ENCODE measurements at regions not wholly inside any gene's neighbourhood (a gene's known extent, or its start where the extent isn't known, plus 50 kb on each side); places are given as distances from the start of the nearest gene placed in this dataset.

DNA sequence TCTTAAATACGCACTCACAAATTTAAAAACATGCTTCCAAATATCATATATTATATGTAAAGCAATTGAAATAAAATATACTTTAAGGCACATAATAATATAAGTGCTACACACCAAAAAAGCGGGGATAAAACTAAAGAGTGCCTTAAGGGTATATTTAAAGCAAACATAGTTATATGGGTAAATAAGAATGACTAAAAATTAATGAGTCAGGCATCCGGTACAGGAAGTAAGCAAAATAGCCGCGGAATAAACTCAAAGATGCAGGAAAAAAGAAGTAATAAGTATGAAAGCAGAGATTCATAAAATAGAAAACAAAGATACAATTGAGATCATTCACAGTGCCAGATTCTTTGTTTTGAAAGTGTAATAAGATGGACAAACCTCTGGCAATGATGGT lies 503.5 kb upstream of the SOX11 start:
- TF ChIP-seq, protein P1, sequence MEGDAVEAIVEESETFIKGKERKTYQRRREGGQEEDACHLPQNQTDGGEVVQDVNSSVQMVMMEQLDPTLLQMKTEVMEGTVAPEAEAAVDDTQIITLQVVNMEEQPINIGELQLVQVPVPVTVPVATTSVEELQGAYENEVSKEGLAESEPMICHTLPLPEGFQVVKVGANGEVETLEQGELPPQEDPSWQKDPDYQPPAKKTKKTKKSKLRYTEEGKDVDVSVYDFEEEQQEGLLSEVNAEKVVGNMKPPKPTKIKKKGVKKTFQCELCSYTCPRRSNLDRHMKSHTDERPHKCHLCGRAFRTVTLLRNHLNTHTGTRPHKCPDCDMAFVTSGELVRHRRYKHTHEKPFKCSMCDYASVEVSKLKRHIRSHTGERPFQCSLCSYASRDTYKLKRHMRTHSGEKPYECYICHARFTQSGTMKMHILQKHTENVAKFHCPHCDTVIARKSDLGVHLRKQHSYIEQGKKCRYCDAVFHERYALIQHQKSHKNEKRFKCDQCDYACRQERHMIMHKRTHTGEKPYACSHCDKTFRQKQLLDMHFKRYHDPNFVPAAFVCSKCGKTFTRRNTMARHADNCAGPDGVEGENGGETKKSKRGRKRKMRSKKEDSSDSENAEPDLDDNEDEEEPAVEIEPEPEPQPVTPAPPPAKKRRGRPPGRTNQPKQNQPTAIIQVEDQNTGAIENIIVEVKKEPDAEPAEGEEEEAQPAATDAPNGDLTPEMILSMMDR (IDR thresholded peaks at IDR 0.05) = no peak
- no peak for TF ChIP-seq ZFX (IDR thresholded peaks at IDR 0.05; ENCODE audit: borderline replicate concordance)
